Upper lobe of left lung (tissue), 4 donors: ENCODE measurements at regions not wholly inside any gene's neighbourhood (a gene's known extent, or its start where the extent isn't known, plus 50 kb on each side); places are given as distances from the start of the nearest gene placed in this dataset.

Source experiments
- CTCF ChIP-seq, 6 experiments: fragments of 450-650 bp in 4 of 6; fragments of 200-600 bp in 2 of 6; sonication (generic) in 2 of 6; IDR thresholded peaks; one replicate each; pipeline ENCODE4 v1.5.1; 2016 to 2019; ENCODE audit warnings: antibody characterized with exemption in 6 of 6
- POLR2A ChIP-seq, 4 donors: fragments of 450-650 bp; IDR thresholded peaks; one replicate each; pipeline ENCODE4 v1.5.1; 2016 to 2017; ENCODE audit warnings: antibody characterized with exemption in 4 of 4, mild to moderate bottlenecking in 2 of 4

DNA sequence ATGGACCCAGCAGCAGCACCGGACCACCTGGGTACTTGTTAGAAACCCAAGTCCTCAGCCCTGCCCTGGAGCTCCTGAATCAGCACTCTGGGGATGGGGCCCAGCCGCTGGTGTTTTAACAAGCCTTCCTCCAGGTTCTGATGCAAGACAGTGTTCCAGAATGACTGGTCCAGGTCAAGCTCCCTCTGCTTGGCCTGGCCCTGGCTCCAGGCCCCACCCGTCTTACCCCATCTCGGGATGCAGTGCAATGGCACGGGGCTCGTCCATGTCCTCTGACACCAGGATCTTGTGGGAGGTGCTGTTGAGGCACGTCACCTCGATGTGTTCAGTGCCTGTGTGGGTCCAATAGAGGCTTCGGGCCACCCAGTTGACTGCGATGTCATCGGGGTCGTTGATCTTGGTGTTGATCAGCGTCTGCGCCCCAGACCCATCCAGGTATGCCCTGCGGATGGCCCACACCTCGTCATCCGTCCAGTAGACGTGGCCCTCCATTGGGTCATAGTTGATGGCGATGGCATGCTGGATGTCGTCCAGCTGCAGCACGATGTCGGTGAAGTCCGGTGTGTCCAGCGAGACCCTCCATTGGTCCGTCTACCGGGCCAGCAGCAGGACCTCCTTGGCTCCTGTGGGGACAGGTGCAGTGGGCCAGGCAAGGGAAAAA, 140.3 kb downstream of the CRYBB2 start:
- TF ChIP-seq CTCF (IDR thresholded peaks at IDR 0.05) (no peak), POLR2A (IDR thresholded peaks at IDR 0.05) (no peak)
